ENCODE measurements at regions not wholly inside any gene's neighbourhood (a gene's known extent, or its start where the extent isn't known, plus 50 kb on each side); places are given as distances from the start of the nearest gene placed in this dataset.

DNA sequence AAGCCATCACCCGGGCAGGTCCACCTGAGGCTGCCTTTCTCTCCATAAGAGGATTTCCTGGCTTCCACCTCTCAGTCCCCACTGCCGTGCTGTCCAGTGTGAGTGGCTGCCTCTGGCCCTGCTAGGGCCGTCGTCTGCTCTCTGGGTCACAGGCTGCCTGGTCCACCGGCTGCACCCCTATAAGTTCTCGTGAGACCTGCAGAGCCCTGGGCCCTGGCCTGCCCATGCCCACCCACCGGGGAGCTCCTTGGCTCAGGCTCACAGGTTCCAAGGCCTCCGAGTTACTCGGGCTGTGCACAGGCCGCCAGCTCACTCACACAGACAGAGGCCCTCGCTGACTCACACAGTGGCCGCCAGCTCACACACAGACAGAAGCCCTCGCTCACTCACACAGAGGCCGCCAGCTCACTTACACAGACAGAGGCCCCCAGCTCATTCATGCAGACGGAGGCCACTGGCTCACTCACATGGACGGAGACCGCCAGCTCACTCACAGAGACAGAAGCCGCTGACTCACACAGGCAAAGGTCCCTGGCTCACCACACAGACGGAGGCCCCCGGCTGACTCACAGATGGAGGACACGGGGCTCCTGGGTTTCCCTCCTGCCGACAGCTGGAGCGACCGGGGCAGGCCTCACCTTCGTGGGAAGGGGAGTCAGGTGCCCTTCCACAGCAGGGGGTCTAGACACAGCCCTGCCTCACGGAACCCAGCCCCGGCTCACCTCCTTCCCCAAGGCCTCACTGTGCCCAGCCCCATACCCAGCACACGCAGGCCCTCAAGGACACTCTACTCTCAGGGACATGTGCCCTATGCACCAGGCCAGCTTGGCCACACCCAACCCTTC lies 334.1 kb upstream of the MYT1L start:
- H3K9me3 ChIP-seq: no peaks in the 10 kb centered on the region
- intact Hi-C loops (cut with DNase I): no loop called here
- TF ChIP-seq CTCF (IDR thresholded peaks at IDR 0.05): no peak
- H3K36me3 ChIP-seq: no peaks in the 10 kb centered on the region
- no peaks in the 10 kb centered on the region for H3K4me1 ChIP-seq
- DNase-seq (ENCODE audit: low spot score in 2 of 2): peak in 1 of 2 donors; percentile 29
- H3K27ac ChIP-seq: no peak overlapping the region
- no peak overlapping the region for H3K4me3 ChIP-seq
- H3K27me3 ChIP-seq: no peaks in the 10 kb centered on the region

- Histone ChIP-seq H3K4me3 (no peak overlapping the region), H3K9me3 (no peaks in the 10 kb centered on the region), H3K27me3 (no peaks in the 10 kb centered on the region), H3K27ac (no peak overlapping the region), H3K4me1 (no peaks in the 10 kb centered on the region), H3K36me3 (no peaks in the 10 kb centered on the region)
- TF ChIP-seq CTCF (IDR thresholded peaks at IDR 0.05): no peak
- intact Hi-C loops (cut with DNase I): no loop called here
- no peak for DNase-seq (ENCODE audit: low spot score in 2 of 2)
These were observed 332.4 kb upstream of the MYT1L start for GRCh38 chr2:2663401-2664036.

GRCh38 chr2:2662847-2663356 lies 331.8 kb upstream of the MYT1L start:
- Histone ChIP-seq H3K4me3 (no peak overlapping the region), H3K27ac (no peak overlapping the region), H3K9me3 (no peaks in the 10 kb centered on the region), H3K36me3 (no peaks in the 10 kb centered on the region), H3K4me1 (no peaks in the 10 kb centered on the region), H3K27me3 (no peaks in the 10 kb centered on the region)
- DNase-seq (ENCODE audit: low spot score in 2 of 2): no peak
- intact Hi-C loops (cut with DNase I): no loop called here
- no peak for TF ChIP-seq CTCF (IDR thresholded peaks at IDR 0.05)

DNA sequence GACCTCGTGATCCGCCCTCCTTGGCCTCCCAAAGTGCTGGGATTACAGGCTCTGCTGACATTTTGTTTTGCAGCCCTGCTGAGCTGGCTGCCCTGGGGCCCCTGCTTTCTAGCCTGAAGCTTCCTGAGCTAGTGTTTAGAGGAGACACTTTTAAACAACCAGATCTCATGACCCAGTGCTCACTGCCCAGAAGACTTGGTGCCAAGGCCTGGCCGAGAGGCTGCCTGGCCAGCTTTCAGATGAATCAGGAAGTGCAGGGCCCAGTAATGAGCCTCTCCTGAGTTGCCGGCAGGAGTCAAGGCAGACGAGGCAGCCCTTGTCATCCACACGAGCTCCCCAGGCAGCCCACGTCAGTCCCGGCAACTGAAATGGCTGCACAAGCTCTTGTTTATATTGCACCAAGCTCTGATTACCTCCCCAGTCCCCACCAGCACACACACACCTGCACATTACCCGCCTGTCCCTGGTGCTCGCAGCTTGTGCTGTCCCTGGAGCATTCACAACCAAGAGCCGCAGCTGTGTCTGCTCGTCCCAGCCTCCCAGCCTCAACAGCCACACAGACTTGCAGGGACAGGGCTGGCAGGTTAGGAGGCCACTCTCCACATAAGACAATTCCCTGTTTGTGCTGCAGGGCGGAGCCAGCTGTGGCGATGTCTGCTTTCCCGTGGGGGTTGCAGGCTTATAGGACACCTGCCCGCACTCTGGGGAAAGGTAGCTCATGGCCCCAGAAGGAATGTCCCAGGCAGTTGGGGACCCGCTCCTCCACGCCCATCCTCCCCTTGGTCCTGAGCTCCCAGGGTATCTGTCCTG lies 331.2 kb upstream of the MYT1L start:
- Histone ChIP-seq H3K36me3 (no peaks in the 10 kb centered on the region), H3K9me3 (no peaks in the 10 kb centered on the region), H3K4me1 (no peaks in the 10 kb centered on the region), H3K4me3 (no peak overlapping the region), H3K27me3 (no peaks in the 10 kb centered on the region), H3K27ac (no peak overlapping the region)
- no peak for TF ChIP-seq CTCF (IDR thresholded peaks at IDR 0.05)
- no peak for DNase-seq (ENCODE audit: low spot score in 2 of 2)
- intact Hi-C loops (cut with DNase I): no loop called here

DNA sequence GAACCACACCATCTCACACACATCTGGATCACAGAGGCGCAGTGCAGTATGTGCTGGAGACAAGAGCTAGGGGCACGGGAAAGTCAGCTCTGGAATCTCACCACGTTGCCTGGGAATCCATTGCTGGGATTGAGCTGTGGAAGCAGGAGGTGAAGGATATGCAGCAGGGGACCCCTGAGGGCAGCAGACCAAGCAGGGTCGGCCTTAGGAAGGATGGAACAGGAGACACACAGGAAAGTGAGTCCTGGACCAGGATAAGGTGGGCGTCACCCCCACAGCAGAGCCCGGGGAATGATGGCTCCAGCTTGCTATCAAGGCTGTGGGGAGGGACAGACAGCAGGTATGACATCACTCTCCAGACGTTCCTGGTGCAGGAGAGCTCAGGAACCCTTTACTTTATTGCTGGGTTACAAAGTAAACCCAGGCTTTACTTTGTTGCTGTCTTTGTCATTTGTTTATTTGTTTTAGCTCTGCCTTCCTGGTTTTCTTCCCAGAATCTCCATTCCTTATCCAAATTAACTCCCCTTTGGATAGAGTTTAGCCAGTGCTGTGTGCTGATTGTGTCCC lies 329.8 kb upstream of the MYT1L start:
- no peak for DNase-seq (ENCODE audit: low spot score in 2 of 2)
- no peak for TF ChIP-seq CTCF (IDR thresholded peaks at IDR 0.05)
- Histone ChIP-seq H3K27me3 (no peaks in the 10 kb centered on the region), H3K9me3 (no peaks in the 10 kb centered on the region), H3K4me3 (no peak overlapping the region), H3K27ac (no peak overlapping the region), H3K36me3 (no peaks in the 10 kb centered on the region), H3K4me1 (no peaks in the 10 kb centered on the region)
- intact Hi-C loops (cut with DNase I): no loop called here
